AG04449 (cell line): ENCODE measurements at regions not wholly inside any gene's neighbourhood (a gene's known extent, or its start where the extent isn't known, plus 50 kb on each side); places are given as distances from the start of the nearest gene placed in this dataset.

Experiments
- CTCF ChIA-PET: fragments of 350-600 bp; formaldehyde crosslinking; extraction: SDS; loops from one replicate; lab custom pipeline; 2021; ENCODE audit warnings: antibody characterized with exemption; lab: Yijun Ruan, JAX
- POLR2A ChIA-PET: fragments of 400-600, 350-600 bp; formaldehyde crosslinking; extraction: SDS; loops from one replicate; lab custom pipeline; 2020; ENCODE audit warnings: antibody characterized with exemption, inconsistent platforms; lab: Yijun Ruan, JAX
- DNase-seq: peaks from one replicate; pipeline ENCODE4 v3.0.0-alpha.2; 2010; ENCODE audit warnings: low read depth, low spot score
- H3K4me3 ChIP-seq: 2 replicates; pipeline ENCODE4 v1.5.1; 2011; ENCODE audit warnings: low read depth, mild to moderate bottlenecking, control low read depth, low read length
- CTCF ChIP-seq: IDR thresholded peaks from one replicate; pipeline ENCODE4 v1.5.1; 2011; ENCODE audit warnings: mild to moderate bottlenecking, moderate library complexity, low read length, control low read depth, inconsistent platforms; ENCODE audit not compliant: insufficient read depth; ENCODE audit errors: missing control alignments

GRCh38 chr15:79519628-79520027 lies 87.5 kb downstream of the MINAR1 start:
- H3K4me3 ChIP-seq: no peak overlapping the region
- TF ChIP-seq CTCF: no peak
- ChIA-PET POLR2A (no interaction called here), CTCF (interaction anchor here (0.5 to 1.5 kb wide), 2 partner anchors 9 to 138 kb away, joined by 3 read pairs; no protein-coding TSS in a partner anchor)
- no peak for DNase-seq

GRCh38 chr15:79520654-79521053 lies 88.5 kb downstream of the MINAR1 start:
- POLR2A ChIA-PET: no interaction called here
- CTCF ChIA-PET: no interaction called here
- no peak for DNase-seq
- TF ChIP-seq CTCF: no peak
- H3K4me3 ChIP-seq: no peak overlapping the region

- DNase-seq: no peak
- H3K4me3 ChIP-seq: no peak overlapping the region
- POLR2A ChIA-PET: no interaction called here
- CTCF ChIA-PET: no interaction called here
- TF ChIP-seq CTCF: no peak
Observed at GRCh38 chr15:79522656-79523055, 90.5 kb downstream of the MINAR1 start.

GRCh38 chr15:79523266-79523665 lies 91.1 kb downstream of the MINAR1 start:
- DNase-seq: no peak
- ChIA-PET POLR2A (no interaction called here), CTCF (no interaction called here)
- TF ChIP-seq CTCF: no peak
- H3K4me3 ChIP-seq: no peak overlapping the region

GRCh38 chr15:79524531-79524930 lies 92.4 kb downstream of the MINAR1 start:
- POLR2A ChIA-PET: no interaction called here

GRCh38 chr15:79526376-79526775 lies 94.2 kb downstream of the MINAR1 start:
- POLR2A ChIA-PET: no interaction called here
- no peak overlapping the region for H3K4me3 ChIP-seq
- no peak for DNase-seq
- no peak for TF ChIP-seq CTCF
- CTCF ChIA-PET: interaction anchor here (1.3 kb wide), 1 partner anchor 10 kb away, joined by 4 read pairs; no protein-coding TSS in a partner anchor

More at GRCh38 chr15:79524531-79524930, 92.4 kb downstream of the MINAR1 start:
- no peak for DNase-seq
- H3K4me3 ChIP-seq: no peak overlapping the region
- no peak for TF ChIP-seq CTCF
- CTCF ChIA-PET: no interaction called here
